GM18870 (cell line): ENCODE measurements at regions not wholly inside any gene's neighbourhood (a gene's known extent, or its start where the extent isn't known, plus 50 kb on each side); places are given as distances from the start of the nearest gene placed in this dataset.
"Not testable (repeated sequence)": the region's sequence is repeated elsewhere in the genome, so short reads cannot be mapped to it uniquely, and the experiment has no call there.

ENCODE experiments used
- ATAC-seq: cut with Tn5 transposase; IDR thresholded peaks from one replicate; pipeline ENCODE4 v1.9.1; 2021; ENCODE audit warnings: moderate library complexity; ENCODE audit not compliant: unreplicated experiment

- ATAC-seq: not testable (repeated sequence)
These were observed 1372.6 kb downstream of the FOXD4L5 start for GRCh38 chr9:63912451-63912850.

GRCh38 chr9:63909076-63909475 lies 1375.9 kb downstream of the FOXD4L5 start:
- not testable (repeated sequence) for ATAC-seq

GRCh38 chr9:63899637-63900190 lies 1385.3 kb downstream of the FOXD4L5 start:
- not testable (repeated sequence) for ATAC-seq

- not testable (repeated sequence) for ATAC-seq
These were observed 1403.6 kb downstream of the FOXD4L5 start for GRCh38 chr9:63881386-63881785.

- not testable (repeated sequence) for ATAC-seq
These were observed 1408.6 kb downstream of the FOXD4L5 start for GRCh38 chr9:63876380-63876779.

GRCh38 chr9:63859475-63860215 lies 1425.4 kb downstream of the FOXD4L5 start:
- no peak for ATAC-seq

- not testable (repeated sequence) for ATAC-seq
These were observed 1425.9 kb downstream of the FOXD4L5 start for GRCh38 chr9:63859090-63859474.

GRCh38 chr9:63853140-63853751 lies 1431.8 kb downstream of the FOXD4L5 start:
- ATAC-seq: not testable (repeated sequence)

- not testable (repeated sequence) for ATAC-seq
These were observed 1460.2 kb downstream of the FOXD4L5 start for GRCh38 chr9:63824804-63825203.

- not testable (repeated sequence) for ATAC-seq
These were observed 1461.4 kb downstream of the FOXD4L5 start for GRCh38 chr9:63823375-63824201.

GRCh38 chr9:63822615-63823374 lies 1462.2 kb downstream of the FOXD4L5 start:
- ATAC-seq: not testable (repeated sequence)

GRCh38 chr9:63821293-63821692 lies 1463.7 kb downstream of the FOXD4L5 start:
- ATAC-seq: not testable (repeated sequence)

GRCh38 chr9:63820882-63821281 lies 1464.1 kb downstream of the FOXD4L5 start:
- ATAC-seq: not testable (repeated sequence)

GRCh38 chr9:63820383-63820782 lies 1464.6 kb downstream of the FOXD4L5 start:
- not testable (repeated sequence) for ATAC-seq

GRCh38 chr9:63817622-63818518 lies 1467.1 kb downstream of the FOXD4L5 start:
- ATAC-seq: peak; percentile 60

GRCh38 chr9:63816751-63817621 lies 1468.0 kb downstream of the FOXD4L5 start:
- ATAC-seq: peak; percentile 64

- ATAC-seq: not testable (repeated sequence)
These were observed 1469.9 kb downstream of the FOXD4L5 start for GRCh38 chr9:63814970-63815669.
